ENCODE measurements at regions not wholly inside any gene's neighbourhood (a gene's known extent, or its start where the extent isn't known, plus 50 kb on each side); places are given as distances from the start of the nearest gene placed in this dataset.
"Not testable (repeated sequence)": the region's sequence is repeated elsewhere in the genome, so short reads cannot be mapped to it uniquely, and the experiment has no call there.

DNA sequence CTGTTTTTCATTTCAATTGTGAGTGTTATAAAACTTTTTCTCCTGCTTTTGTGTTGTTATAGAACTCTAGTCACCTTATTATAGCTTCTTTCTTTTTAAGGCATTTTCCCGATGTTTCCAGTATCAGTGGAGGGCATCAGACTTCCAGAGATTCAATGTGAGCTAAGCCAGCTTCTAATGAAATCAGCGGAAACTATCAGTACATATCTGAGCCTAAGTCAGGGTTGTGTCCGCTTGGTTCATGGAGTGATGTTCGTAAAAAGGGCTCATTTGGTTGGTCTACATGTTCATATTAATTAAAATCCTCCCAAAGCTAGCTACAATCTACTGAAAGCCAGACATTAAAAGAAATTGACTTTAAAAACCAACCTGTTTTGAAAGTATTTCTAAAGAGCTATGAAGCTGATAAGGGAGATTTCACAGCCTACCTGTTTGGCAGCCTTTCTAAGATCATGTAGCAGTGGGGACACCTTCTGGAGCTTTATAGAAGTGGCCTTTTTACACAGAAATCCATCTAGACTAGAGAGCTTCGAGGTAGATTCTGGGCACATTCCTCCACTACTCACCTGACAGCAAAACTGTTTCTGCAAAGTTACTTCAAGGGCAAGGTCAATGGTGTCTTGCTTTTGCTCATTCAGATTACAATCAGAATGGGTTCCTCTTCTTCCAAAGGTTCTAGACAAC, 227.1 kb upstream of the NBPF12 start:
- DNase-seq, result peak; percentile 20 to 28 (median 28)

- DNase-seq, result not testable (repeated sequence)
Observed at GRCh38 chr1:146709302-146709701, 228.8 kb upstream of the NBPF12 start.

DNA sequence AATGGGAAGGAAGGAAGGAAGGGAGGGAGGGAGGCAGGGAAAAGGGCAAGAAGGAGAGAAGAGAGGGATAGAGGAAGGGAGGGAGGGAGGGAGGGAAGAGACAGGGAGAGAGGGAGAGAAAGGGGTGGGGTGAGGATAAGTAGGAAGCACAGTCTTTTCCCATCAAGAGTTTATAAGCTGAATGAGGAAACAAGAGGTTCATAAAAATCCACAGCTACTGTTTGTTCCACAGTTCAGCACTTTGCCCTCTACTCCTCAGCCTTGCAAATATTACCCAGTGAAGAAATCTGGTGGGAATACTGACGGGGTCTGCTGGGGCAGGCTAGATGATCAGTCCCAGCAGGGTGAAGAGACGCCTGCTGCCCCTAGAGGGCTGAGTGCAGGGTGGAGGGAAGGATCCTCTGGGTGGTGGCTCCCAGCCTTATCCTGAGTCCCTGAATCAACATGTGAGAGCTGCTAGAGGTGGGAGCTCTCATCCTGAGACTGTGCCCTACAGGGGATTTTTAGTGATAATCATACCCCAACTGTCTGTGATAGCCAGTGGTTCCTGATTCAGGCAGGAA, 233.9 kb upstream of the NBPF12 start:
- DNase-seq, result not testable (repeated sequence)

- DNase-seq, result not testable (repeated sequence)
Observed at GRCh38 chr1:146701320-146701719, 236.8 kb upstream of the NBPF12 start.

DNA sequence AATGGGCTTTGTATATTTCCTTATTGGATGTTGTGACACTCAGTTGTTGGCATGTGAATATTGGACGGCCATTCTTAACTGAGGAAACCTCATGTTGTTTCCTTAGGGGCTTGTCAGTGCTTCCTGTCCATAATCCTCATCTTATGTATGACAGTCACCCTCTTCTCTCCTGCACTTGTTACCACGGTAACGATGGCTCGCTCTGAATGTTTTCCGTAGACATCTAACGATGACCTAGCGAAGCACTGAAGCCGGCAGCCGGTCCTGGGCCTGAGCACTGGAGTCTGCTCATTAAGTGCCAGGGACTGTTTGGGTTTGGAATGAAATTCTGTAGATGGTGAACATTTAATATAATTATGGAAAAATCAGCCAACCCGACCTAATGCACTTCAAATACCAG, 242.7 kb upstream of the NBPF12 start:
- not testable (repeated sequence) for DNase-seq

GRCh38 chr1:146691798-146692197, 246.3 kb upstream of the NBPF12 start:
- not testable (repeated sequence) for DNase-seq

GRCh38 chr1:146688893-146689292, 249.2 kb upstream of the NBPF12 start:
- not testable (repeated sequence) for DNase-seq

DNA sequence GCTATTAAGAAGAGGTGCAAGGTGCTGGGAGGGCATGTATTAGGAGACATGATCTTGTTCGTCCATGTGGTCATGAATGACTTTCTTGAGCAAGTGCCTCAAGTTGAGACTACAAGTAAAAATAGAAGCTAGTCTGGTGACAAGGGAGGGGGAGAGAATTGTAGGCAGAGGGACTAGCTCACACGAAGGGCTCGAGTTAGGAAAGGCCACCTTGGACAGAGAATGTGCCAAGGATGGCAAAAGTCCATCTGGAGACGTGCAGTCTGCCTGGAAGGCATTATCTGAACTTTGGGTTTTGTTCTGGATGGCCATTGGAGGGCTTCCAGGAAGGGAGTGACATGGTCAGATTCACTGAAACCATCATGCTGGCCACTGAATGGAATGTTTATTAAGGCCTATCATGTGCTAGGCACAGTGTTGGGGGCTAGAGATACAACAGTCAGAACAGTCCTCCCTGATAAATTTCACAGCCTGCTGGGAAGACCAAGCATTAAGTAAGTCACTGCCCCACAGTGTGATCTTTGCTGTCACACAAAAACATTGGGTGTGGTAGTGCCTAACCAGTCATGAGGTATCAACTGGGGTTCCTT, 251.3 kb upstream of the NBPF12 start:
- not testable (repeated sequence) for DNase-seq

- not testable (repeated sequence) for DNase-seq
Observed at GRCh38 chr1:146683126-146683429, 255.0 kb upstream of the NBPF12 start.

- DNase-seq, result not testable (repeated sequence)
Observed at GRCh38 chr1:146682227-146683125, 255.6 kb upstream of the NBPF12 start.

- DNase-seq, result peak; percentile 41 to 59 (median 51)
Observed at GRCh38 chr1:146673729-146674299, 264.3 kb upstream of the NBPF12 start.

DNA sequence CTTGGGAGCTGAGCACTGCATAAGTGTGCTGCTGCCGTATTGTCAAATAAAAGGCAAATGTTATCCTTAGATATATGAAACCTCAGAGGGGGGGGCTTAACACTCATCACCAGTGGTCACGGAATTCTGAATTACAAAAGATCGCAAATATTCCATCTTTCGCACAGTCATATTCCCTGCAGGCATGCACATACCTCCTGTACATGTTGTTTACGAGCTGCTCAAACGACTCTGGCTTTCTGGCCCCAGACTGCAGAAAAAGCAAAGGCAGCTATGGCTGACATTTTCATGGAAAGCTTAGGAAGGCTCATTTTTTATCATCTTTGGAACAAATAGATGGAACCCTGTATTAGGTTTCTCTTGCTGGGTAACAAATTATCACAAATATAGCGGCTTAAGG, 265.5 kb upstream of the NBPF12 start:
- not testable (repeated sequence) for DNase-seq

GRCh38 chr1:146671588-146671987, 266.5 kb upstream of the NBPF12 start:
- DNase-seq, result not testable (repeated sequence)

DNA sequence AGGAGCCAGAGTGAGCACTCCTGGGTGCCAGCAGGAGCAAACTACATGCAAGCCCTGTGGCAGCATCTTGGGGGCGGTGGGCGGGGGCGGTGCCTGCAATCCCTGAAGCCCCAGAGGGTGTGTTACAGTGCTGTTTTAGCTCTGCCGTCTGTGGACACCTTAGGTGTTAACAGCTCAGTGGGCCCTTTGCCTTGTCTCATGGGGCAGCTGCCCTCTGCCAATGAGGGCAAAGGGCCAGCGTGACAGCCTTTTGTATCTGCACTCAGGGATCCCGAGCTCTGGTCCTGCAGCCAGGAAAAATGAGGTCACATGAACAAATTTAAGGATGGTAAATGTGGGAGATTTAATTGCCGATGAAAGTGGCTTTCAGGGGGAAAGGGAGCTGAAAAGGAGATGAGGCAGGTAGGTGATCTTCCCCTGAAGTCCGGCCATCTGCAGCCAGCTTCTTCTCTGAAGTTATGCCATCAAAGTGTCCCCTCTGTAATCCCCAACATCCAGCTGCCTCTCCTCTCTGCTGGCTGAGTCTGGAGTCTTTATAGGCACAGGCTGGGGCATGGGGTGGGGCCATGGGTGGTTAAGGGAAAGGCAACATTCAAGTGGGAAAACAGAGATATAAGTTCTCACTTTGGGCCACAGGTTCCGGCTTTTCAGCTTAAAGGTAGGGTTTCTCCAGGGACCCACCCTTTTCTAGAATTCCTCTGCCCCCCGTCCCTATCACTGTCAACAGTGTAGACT, 267.1 kb upstream of the NBPF12 start:
- DNase-seq, result not testable (repeated sequence)

GRCh38 chr1:146666275-146666674, 271.8 kb upstream of the NBPF12 start:
- not testable (repeated sequence) for DNase-seq

- not testable (repeated sequence) for DNase-seq
Observed at GRCh38 chr1:146660242-146660641, 277.9 kb upstream of the NBPF12 start.

- DNase-seq, result not testable (repeated sequence)
Observed at GRCh38 chr1:146656356-146657060, 281.6 kb upstream of the NBPF12 start.

- not testable (repeated sequence) for DNase-seq
Observed at GRCh38 chr1:146654763-146655162, 283.4 kb upstream of the NBPF12 start.

DNA sequence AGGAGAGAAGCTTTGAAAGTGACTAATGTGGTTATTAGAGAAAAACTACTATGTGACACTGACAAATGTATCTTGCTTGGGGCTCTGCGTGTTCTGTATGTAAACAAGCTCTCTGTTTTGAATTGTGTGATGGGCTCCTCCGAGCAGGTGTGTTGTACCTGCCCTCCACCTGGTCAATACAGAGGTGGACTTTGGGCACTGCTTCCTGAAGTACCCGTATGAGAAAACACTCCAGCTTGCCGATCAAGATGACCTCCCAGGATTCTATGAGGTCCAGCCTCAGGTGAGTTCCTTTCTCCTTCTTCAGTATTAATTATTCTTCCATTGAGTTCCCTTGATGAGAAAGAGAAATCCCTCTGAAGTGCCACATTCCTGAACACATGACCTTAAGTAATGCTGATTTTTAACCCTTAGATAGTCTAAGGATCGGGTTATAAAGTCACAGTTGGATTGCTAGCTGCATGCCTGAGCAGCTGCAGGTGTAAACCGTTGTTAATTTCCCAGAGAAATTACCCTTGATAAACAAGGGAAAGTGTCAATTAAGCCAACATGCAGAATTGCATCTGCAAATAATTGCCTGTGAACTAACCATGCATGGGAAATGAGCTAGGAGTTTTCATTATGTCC, 292.0 kb upstream of the NBPF12 start:
- DNase-seq, result not testable (repeated sequence)

GRCh38 chr1:146641534-146641933, 296.6 kb upstream of the NBPF12 start:
- not testable (repeated sequence) for DNase-seq

- not testable (repeated sequence) for DNase-seq
Observed at GRCh38 chr1:146640671-146641070, 297.5 kb upstream of the NBPF12 start.

Measured in suppressor macrophage treated with lipopolysaccharide for 1 hour (primary cell).